ENCODE measurements at regions not wholly inside any gene's neighbourhood (a gene's known extent, or its start where the extent isn't known, plus 50 kb on each side); places are given as distances from the start of the nearest gene placed in this dataset.

- TF ChIP-seq CTCF (IDR thresholded peaks at IDR 0.05 in 8 of 11, conservative IDR thresholded peaks at IDR 0.05 in 3 of 11): no peak
- no peak for TF ChIP-seq POLR2AphosphoS5 (IDR thresholded peaks at IDR 0.05)
- no peak for TF ChIP-seq POLR2A (IDR thresholded peaks at IDR 0.05)
These were observed 387.9 kb downstream of the DEPDC1B start for GRCh38 chr5:60312098-60312497.

All from spleen (tissue), 7 donors.